ENCODE measurements at regions not wholly inside any gene's neighbourhood (a gene's known extent, or its start where the extent isn't known, plus 50 kb on each side); places are given as distances from the start of the nearest gene placed in this dataset.

- no peak for TF ChIP-seq POLR2A (IDR thresholded peaks at IDR 0.05)
- TF ChIP-seq, protein P1, sequence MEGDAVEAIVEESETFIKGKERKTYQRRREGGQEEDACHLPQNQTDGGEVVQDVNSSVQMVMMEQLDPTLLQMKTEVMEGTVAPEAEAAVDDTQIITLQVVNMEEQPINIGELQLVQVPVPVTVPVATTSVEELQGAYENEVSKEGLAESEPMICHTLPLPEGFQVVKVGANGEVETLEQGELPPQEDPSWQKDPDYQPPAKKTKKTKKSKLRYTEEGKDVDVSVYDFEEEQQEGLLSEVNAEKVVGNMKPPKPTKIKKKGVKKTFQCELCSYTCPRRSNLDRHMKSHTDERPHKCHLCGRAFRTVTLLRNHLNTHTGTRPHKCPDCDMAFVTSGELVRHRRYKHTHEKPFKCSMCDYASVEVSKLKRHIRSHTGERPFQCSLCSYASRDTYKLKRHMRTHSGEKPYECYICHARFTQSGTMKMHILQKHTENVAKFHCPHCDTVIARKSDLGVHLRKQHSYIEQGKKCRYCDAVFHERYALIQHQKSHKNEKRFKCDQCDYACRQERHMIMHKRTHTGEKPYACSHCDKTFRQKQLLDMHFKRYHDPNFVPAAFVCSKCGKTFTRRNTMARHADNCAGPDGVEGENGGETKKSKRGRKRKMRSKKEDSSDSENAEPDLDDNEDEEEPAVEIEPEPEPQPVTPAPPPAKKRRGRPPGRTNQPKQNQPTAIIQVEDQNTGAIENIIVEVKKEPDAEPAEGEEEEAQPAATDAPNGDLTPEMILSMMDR (IDR thresholded peaks at IDR 0.05): no peak
These were observed 2465.1 kb upstream of the PCDH20 start for GRCh38 chr13:63880705-63881104.
